ENCODE measurements at regions not wholly inside any gene's neighbourhood (a gene's known extent, or its start where the extent isn't known, plus 50 kb on each side); places are given as distances from the start of the nearest gene placed in this dataset.

DNA sequence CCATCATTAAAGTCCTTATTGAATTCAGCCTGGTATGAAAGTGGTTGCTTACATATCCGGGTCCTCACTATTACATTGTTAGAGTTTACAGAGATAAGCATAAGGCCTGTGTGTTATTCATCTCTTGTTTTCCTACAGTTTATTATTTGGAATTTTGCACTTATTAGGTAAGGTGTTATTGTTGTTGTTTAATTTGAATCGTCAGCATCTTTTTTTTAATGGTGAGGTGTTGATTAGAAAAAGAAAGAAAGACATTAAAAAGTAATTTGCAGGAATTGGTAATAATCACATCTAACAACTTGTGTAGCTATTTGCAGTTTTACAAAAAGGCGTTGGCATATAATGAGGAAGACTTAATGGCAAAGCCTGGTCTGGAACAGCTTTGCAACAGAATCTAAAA, 158.6 kb downstream of the SAMD5 start:
- H3K4me2 ChIP-seq (replicated peaks; ENCODE audit: extremely low read depth, low read length, poor library complexity, severe bottlenecking) = no peak overlapping the region
- no CpG with 5 or more reads among the region's 3 CpGs for WGBS (ENCODE audit: insufficient coverage)
- TF ChIP-seq, protein P1, sequence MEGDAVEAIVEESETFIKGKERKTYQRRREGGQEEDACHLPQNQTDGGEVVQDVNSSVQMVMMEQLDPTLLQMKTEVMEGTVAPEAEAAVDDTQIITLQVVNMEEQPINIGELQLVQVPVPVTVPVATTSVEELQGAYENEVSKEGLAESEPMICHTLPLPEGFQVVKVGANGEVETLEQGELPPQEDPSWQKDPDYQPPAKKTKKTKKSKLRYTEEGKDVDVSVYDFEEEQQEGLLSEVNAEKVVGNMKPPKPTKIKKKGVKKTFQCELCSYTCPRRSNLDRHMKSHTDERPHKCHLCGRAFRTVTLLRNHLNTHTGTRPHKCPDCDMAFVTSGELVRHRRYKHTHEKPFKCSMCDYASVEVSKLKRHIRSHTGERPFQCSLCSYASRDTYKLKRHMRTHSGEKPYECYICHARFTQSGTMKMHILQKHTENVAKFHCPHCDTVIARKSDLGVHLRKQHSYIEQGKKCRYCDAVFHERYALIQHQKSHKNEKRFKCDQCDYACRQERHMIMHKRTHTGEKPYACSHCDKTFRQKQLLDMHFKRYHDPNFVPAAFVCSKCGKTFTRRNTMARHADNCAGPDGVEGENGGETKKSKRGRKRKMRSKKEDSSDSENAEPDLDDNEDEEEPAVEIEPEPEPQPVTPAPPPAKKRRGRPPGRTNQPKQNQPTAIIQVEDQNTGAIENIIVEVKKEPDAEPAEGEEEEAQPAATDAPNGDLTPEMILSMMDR (IDR thresholded peaks at IDR 0.05) = no peak
- H3K36me3 ChIP-seq (replicated peaks in 1 of 2; ENCODE audit: control insufficient read depth in 1 of 2, insufficient read depth in 2 of 2, low read length in 2 of 2) = no peaks in the 10 kb centered on the region
- H3K36me3 Mint-ChIP-seq = no peaks in the 10 kb centered on the region
- no peaks in the 10 kb centered on the region for H3K79me2 ChIP-seq (ENCODE audit: insufficient read depth, low read length)
- H2AFZ ChIP-seq (ENCODE audit: insufficient read depth, low read depth, low read length, poor library complexity, severe bottlenecking) = no peak overlapping the region
- H3K27me3 Mint-ChIP-seq (ENCODE audit: low read depth in 3 of 3) = peaks cover 0 to 2% (median 1%) of the 10 kb centered on the region in 3 donors
- H3K27ac Mint-ChIP-seq = no peak overlapping the region
- H3K9ac ChIP-seq (ENCODE audit: insufficient read depth, low read length, poor library complexity, severe bottlenecking) = no peak overlapping the region
- H3K9me3 Mint-ChIP-seq = peaks cover 0 to 14% (median 6%) of the 10 kb centered on the region in 7 donors
- no peaks in the 10 kb centered on the region for H3K4me1 ChIP-seq (ENCODE audit: control insufficient read depth in 1 of 2, insufficient read depth in 2 of 2, low read length in 2 of 2)
- H3K4me3 Mint-ChIP-seq = no peak overlapping the region
- DNase-seq = no peak
- H3K27me3 ChIP-seq (ENCODE audit: control insufficient read depth in 2 of 2, insufficient read depth in 2 of 2, low read length in 2 of 2) = no peaks in the 10 kb centered on the region
- H3K4me1 Mint-ChIP-seq = no peaks in the 10 kb centered on the region
- intact Hi-C loops (cut with micrococcal nuclease) = no loop called here
- H3K27ac ChIP-seq (ENCODE audit: low read depth in 1 of 2, low read length in 2 of 2) = no peak overlapping the region
- peaks cover 0 to 11% of the 10 kb centered on the region in 2 donors for H3K9me3 ChIP-seq (replicated peaks in 1 of 2; ENCODE audit: control insufficient read depth in 1 of 2, insufficient read depth in 1 of 2, low read length in 2 of 2)
- H4K20me1 ChIP-seq (ENCODE audit: insufficient read depth, low read length) = no peaks in the 10 kb centered on the region
- H3K4me3 ChIP-seq (replicated peaks in 1 of 3; ENCODE audit: low read depth in 2 of 3, low read length in 3 of 3) = no peak overlapping the region

DNA sequence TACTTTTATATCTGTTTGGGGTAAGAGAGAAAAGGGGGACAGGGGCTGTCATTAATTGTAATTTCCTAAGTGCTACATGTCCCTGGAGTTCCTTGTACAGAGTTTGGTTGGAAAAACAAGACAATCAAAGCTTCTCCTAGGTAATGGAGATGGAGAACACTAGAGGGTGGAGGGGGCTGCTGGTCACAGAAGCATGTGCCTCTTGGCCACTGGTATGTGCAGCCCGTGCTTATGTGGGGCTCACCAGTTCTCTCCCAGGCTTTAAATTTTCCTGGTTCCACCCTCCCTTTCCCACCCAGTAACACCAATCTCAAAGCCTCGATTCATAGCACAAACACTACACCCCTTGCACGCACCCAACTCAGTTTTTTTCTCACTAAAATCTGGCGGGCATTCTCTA, 165.6 kb downstream of the SAMD5 start:
- H4K20me1 ChIP-seq (ENCODE audit: insufficient read depth, low read length) = no peaks in the 10 kb centered on the region
- peaks cover 2 to 9% (median 6%) of the 10 kb centered on the region in 7 donors for H3K9me3 Mint-ChIP-seq
- H3K4me3 Mint-ChIP-seq = no peak overlapping the region
- intact Hi-C loops (cut with micrococcal nuclease) = no loop called here
- no peak overlapping the region for H3K4me3 ChIP-seq (replicated peaks in 1 of 3; ENCODE audit: low read depth in 2 of 3, low read length in 3 of 3)
- H3K4me2 ChIP-seq (replicated peaks; ENCODE audit: extremely low read depth, low read length, poor library complexity, severe bottlenecking) = no peak overlapping the region
- H3K27ac Mint-ChIP-seq = no peak overlapping the region
- no peaks in the 10 kb centered on the region for H3K4me1 Mint-ChIP-seq
- no peak overlapping the region for H3K9ac ChIP-seq (ENCODE audit: insufficient read depth, low read length, poor library complexity, severe bottlenecking)
- no peaks in the 10 kb centered on the region for H3K4me1 ChIP-seq (ENCODE audit: control insufficient read depth in 1 of 2, insufficient read depth in 2 of 2, low read length in 2 of 2)
- TF ChIP-seq, protein P1 (IDR thresholded peaks at IDR 0.05) = no peak
- no peaks in the 10 kb centered on the region for H3K36me3 Mint-ChIP-seq
- no peak overlapping the region for H2AFZ ChIP-seq (ENCODE audit: insufficient read depth, low read depth, low read length, poor library complexity, severe bottlenecking)
- no peaks in the 10 kb centered on the region for H3K79me2 ChIP-seq (ENCODE audit: insufficient read depth, low read length)
- no peak overlapping the region for H3K27ac ChIP-seq (ENCODE audit: low read depth in 1 of 2, low read length in 2 of 2)
- no peaks in the 10 kb centered on the region for H3K27me3 ChIP-seq (ENCODE audit: control insufficient read depth in 2 of 2, insufficient read depth in 2 of 2, low read length in 2 of 2)
- no peaks in the 10 kb centered on the region for H3K36me3 ChIP-seq (replicated peaks in 1 of 2; ENCODE audit: control insufficient read depth in 1 of 2, insufficient read depth in 2 of 2, low read length in 2 of 2)
- WGBS (ENCODE audit: insufficient coverage) = 100% methylated on average over 1 of the region's 4 CpGs
- DNase-seq = no peak
- H3K27me3 Mint-ChIP-seq (ENCODE audit: low read depth in 3 of 3) = no peaks in the 10 kb centered on the region
- H3K9me3 ChIP-seq (replicated peaks in 1 of 2; ENCODE audit: control insufficient read depth in 1 of 2, insufficient read depth in 1 of 2, low read length in 2 of 2) = peaks cover 0 to 4% of the 10 kb centered on the region in 2 donors
